ENCODE measurements at regions not wholly inside any gene's neighbourhood (a gene's known extent, or its start where the extent isn't known, plus 50 kb on each side); places are given as distances from the start of the nearest gene placed in this dataset.

DNA sequence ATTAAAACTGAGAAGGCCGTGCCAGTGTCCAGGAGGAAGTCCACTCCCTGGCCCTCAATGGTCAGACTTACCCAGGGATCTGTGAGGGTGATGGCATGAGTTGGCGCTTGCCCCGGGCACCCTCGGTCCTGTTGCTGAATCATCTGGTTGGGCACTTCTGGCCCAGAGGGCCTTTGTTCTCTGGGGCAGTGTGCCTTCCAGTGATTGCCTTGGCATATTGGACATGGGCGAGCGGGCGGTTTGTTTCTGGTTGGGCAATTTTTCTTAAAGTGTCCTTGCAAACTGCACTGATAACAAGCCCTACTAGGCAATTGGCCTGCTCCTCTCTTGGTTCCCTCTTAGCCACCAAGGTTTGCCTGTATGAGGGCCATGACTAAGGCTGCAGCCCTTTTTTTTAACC, 69.5 kb upstream of the ZDHHC17 start:
- TF ChIP-seq, protein P1, sequence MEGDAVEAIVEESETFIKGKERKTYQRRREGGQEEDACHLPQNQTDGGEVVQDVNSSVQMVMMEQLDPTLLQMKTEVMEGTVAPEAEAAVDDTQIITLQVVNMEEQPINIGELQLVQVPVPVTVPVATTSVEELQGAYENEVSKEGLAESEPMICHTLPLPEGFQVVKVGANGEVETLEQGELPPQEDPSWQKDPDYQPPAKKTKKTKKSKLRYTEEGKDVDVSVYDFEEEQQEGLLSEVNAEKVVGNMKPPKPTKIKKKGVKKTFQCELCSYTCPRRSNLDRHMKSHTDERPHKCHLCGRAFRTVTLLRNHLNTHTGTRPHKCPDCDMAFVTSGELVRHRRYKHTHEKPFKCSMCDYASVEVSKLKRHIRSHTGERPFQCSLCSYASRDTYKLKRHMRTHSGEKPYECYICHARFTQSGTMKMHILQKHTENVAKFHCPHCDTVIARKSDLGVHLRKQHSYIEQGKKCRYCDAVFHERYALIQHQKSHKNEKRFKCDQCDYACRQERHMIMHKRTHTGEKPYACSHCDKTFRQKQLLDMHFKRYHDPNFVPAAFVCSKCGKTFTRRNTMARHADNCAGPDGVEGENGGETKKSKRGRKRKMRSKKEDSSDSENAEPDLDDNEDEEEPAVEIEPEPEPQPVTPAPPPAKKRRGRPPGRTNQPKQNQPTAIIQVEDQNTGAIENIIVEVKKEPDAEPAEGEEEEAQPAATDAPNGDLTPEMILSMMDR (IDR thresholded peaks at IDR 0.05), result no peak

GRCh38 chr12:76696186-76696585, 67.7 kb upstream of the ZDHHC17 start:
- TF ChIP-seq, protein P1 (IDR thresholded peaks at IDR 0.05), result no peak

- TF ChIP-seq, protein P1 (IDR thresholded peaks at IDR 0.05), result no peak
These were observed 66.1 kb upstream of the ZDHHC17 start for GRCh38 chr12:76697849-76698248.

- TF ChIP-seq, protein P1 (IDR thresholded peaks at IDR 0.05), result no peak
These were observed 65.6 kb upstream of the ZDHHC17 start for GRCh38 chr12:76698316-76698715.

DNA sequence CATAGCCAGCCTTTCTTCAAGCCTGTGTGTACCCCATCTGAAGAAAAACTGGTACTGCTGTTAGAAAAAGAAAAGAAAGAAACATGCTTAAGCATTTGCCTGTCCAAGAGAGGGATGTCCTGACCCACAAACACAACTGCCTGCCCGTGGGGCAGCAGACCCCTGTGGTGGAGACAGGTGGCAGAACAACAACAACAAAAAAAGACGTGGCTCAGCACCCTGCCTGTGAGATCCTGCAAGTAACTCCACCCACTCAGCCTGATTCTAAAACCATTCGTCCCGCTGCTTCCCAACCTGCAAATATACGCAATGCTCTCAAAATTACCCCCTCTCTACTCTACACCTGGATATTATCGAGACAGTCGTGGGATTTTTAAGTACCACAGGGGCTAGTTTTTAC, 64.9 kb upstream of the ZDHHC17 start:
- TF ChIP-seq, protein P1 (IDR thresholded peaks at IDR 0.05), result no peak

GRCh38 chr12:76701690-76702089, 62.2 kb upstream of the ZDHHC17 start:
- TF ChIP-seq, protein P1 (IDR thresholded peaks at IDR 0.05), result no peak

- TF ChIP-seq, protein P1 (IDR thresholded peaks at IDR 0.05), result no peak
These were observed 61.0 kb upstream of the ZDHHC17 start for GRCh38 chr12:76702946-76703345.

DNA sequence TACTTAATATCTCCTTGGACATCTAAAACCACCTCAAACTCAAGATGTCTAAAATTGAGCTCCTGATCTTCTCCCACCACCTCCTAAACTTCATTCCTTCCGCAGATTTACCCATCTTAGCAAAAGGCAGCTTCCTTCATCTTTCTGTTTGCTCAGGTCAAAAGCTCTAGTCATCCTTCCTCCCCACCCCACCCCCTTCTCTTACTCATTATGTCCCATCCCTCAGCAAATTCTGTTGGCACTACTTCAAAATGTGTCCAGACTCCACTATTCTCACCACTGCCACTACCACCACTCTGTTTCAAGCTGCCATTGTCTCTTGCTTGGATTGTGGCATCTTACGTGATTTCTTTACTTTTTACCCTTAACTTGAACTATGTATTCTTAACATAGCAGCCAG, 59.2 kb upstream of the ZDHHC17 start:
- TF ChIP-seq, protein P1 (IDR thresholded peaks at IDR 0.05), result no peak

Data from LNCAP (cell line).